ENCODE measurements at regions not wholly inside any gene's neighbourhood (a gene's known extent, or its start where the extent isn't known, plus 50 kb on each side); places are given as distances from the start of the nearest gene placed in this dataset.

DNA sequence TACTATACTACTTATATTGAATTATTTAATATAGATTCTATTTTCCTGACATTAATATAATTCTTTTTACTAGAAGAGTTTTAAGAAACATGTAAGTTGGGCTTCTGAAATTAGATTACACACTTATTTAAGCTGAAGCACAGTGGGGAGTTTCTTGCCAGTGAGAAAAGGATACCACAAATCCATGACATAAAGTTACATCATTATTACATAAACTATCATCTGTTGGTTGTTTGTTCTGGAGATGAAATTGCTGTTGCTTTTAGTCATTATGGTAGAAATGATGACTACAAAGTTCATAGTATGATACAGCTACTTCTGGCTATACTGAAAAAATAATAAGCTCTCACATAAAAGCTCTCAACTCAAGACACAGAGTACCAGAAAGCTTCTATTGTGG, 880.4 kb downstream of the PCDH18 start:
- TF ChIP-seq, protein P1, sequence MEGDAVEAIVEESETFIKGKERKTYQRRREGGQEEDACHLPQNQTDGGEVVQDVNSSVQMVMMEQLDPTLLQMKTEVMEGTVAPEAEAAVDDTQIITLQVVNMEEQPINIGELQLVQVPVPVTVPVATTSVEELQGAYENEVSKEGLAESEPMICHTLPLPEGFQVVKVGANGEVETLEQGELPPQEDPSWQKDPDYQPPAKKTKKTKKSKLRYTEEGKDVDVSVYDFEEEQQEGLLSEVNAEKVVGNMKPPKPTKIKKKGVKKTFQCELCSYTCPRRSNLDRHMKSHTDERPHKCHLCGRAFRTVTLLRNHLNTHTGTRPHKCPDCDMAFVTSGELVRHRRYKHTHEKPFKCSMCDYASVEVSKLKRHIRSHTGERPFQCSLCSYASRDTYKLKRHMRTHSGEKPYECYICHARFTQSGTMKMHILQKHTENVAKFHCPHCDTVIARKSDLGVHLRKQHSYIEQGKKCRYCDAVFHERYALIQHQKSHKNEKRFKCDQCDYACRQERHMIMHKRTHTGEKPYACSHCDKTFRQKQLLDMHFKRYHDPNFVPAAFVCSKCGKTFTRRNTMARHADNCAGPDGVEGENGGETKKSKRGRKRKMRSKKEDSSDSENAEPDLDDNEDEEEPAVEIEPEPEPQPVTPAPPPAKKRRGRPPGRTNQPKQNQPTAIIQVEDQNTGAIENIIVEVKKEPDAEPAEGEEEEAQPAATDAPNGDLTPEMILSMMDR (IDR thresholded peaks at IDR 0.05), result no peak
- TF ChIP-seq TCF7L2 (IDR thresholded peaks at IDR 0.05; ENCODE audit: low read depth, low read length) (no peak), POLR2AphosphoS5 (IDR thresholded peaks at IDR 0.05; ENCODE audit: low read depth, low read length) (no peak), SIN3A (IDR thresholded peaks at IDR 0.05; ENCODE audit: borderline replicate concordance, insufficient read depth, low read depth, low read length) (no peak)
- TF ChIP-seq, protein P2, sequence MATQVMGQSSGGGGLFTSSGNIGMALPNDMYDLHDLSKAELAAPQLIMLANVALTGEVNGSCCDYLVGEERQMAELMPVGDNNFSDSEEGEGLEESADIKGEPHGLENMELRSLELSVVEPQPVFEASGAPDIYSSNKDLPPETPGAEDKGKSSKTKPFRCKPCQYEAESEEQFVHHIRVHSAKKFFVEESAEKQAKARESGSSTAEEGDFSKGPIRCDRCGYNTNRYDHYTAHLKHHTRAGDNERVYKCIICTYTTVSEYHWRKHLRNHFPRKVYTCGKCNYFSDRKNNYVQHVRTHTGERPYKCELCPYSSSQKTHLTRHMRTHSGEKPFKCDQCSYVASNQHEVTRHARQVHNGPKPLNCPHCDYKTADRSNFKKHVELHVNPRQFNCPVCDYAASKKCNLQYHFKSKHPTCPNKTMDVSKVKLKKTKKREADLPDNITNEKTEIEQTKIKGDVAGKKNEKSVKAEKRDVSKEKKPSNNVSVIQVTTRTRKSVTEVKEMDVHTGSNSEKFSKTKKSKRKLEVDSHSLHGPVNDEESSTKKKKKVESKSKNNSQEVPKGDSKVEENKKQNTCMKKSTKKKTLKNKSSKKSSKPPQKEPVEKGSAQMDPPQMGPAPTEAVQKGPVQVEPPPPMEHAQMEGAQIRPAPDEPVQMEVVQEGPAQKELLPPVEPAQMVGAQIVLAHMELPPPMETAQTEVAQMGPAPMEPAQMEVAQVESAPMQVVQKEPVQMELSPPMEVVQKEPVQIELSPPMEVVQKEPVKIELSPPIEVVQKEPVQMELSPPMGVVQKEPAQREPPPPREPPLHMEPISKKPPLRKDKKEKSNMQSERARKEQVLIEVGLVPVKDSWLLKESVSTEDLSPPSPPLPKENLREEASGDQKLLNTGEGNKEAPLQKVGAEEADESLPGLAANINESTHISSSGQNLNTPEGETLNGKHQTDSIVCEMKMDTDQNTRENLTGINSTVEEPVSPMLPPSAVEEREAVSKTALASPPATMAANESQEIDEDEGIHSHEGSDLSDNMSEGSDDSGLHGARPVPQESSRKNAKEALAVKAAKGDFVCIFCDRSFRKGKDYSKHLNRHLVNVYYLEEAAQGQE (IDR thresholded peaks at IDR 0.05; ENCODE audit: insufficient read depth in 1 of 2, low read depth in 2 of 2, low read length in 1 of 2), result no peak

All from Panc1 (cell line).